H1 (cell line): ENCODE measurements at regions not wholly inside any gene's neighbourhood (a gene's known extent, or its start where the extent isn't known, plus 50 kb on each side); places are given as distances from the start of the nearest gene placed in this dataset.

Source experiments
- EZH2 ChIP-seq: fragments of 200-600 bp; sonication (generic); IDR thresholded peaks from 2 replicates; pipeline ENCODE4 v1.7.1; 2012; ENCODE audit warnings: low read depth, mild to moderate bottlenecking, moderate library complexity, low read length, inconsistent platforms; ENCODE audit not compliant: severe bottlenecking
- MAFK ChIP-seq: IDR thresholded peaks from 2 replicates; pipeline ENCODE4 v1.6.1; 2012; ENCODE audit warnings: low read depth, mild to moderate bottlenecking, improper control_type of control experiment, low read length
- SRF ChIP-seq: IDR thresholded peaks from 2 replicates; pipeline ENCODE4 v1.6.1; 2011; ENCODE audit warnings: mild to moderate bottlenecking, low read depth, low read length, moderate library complexity
- TAF1 ChIP-seq: IDR thresholded peaks from 2 replicates; pipeline ENCODE4 v1.6.1; 2011; ENCODE audit warnings: mild to moderate bottlenecking, low read depth, low read length
- TF ChIP-seq, protein P1 (sequence below), 3 experiments: IDR thresholded peaks; 1 replicate in 2 of 3; 2 replicates in 1 of 3; pipeline versions ENCODE4 v1.5.1 to v1.6.1; 2011; ENCODE audit warnings: low read length in 3 of 3, mild to moderate bottlenecking in 3 of 3, inconsistent platforms in 2 of 3, low read depth in 1 of 3, moderate library complexity in 1 of 3; ENCODE audit not compliant: insufficient read depth in 1 of 3; ENCODE audit errors: control extremely low read depth in 1 of 3

DNA sequence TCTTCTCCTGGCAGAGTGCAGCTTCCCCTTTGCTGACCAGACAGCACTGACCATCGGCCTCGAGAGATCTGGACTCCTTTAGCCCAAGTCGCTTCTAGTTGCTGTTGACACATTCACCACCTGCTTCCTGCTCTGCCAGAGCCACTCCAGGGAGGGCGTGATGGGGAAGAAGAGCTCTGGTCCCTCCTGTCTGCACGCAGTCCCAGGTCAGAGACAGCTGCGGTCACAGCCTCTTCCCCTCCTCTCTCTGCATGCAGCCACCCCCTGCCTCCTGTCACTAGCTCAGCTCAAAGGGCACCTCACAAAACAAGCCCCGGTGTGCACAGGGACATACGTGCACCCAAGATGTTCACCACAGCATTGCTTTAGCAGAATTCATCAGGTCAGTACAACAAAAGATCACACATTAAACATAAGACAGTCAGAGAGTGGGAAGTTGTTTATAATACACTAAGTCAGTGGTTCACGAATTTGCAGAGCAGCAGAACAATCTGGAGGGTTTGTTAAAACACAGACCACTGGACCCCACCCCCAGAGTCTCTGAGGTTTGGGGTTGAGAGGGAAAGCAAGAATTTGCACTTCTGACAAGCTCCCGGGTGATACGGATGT, 132.9 kb downstream of the SYF2 start:
- TF ChIP-seq MAFK (no peak), EZH2 (no peak), TAF1 (no peak), SRF (no peak)
- TF ChIP-seq, protein P1, sequence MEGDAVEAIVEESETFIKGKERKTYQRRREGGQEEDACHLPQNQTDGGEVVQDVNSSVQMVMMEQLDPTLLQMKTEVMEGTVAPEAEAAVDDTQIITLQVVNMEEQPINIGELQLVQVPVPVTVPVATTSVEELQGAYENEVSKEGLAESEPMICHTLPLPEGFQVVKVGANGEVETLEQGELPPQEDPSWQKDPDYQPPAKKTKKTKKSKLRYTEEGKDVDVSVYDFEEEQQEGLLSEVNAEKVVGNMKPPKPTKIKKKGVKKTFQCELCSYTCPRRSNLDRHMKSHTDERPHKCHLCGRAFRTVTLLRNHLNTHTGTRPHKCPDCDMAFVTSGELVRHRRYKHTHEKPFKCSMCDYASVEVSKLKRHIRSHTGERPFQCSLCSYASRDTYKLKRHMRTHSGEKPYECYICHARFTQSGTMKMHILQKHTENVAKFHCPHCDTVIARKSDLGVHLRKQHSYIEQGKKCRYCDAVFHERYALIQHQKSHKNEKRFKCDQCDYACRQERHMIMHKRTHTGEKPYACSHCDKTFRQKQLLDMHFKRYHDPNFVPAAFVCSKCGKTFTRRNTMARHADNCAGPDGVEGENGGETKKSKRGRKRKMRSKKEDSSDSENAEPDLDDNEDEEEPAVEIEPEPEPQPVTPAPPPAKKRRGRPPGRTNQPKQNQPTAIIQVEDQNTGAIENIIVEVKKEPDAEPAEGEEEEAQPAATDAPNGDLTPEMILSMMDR (IDR thresholded peaks at IDR 0.05; ENCODE audit: control extremely low read depth in 1 of 3, insufficient read depth in 1 of 3, low read depth in 1 of 3, low read length in 3 of 3) = no peak
